ENCODE measurements at regions not wholly inside any gene's neighbourhood (a gene's known extent, or its start where the extent isn't known, plus 50 kb on each side); places are given as distances from the start of the nearest gene placed in this dataset.
"Not testable (repeated sequence)": the region's sequence is repeated elsewhere in the genome, so short reads cannot be mapped to it uniquely, and the experiment has no call there.

GRCh38 chr11:38116616-38117015 is 1518.6 kb upstream of the RAG2 start:
- DNase-seq, result not testable (repeated sequence)

- DNase-seq, result not testable (repeated sequence)
Observed at GRCh38 chr11:38115381-38115780, 1517.3 kb upstream of the RAG2 start.

GRCh38 chr11:38100836-38101462 is 1502.9 kb upstream of the RAG2 start:
- no peak for DNase-seq

- no peak for DNase-seq
Observed at GRCh38 chr11:38095268-38095667, 1497.2 kb upstream of the RAG2 start.

- DNase-seq, result peak; percentile 55
Observed at GRCh38 chr11:38089726-38090125, 1491.7 kb upstream of the RAG2 start.

DNA sequence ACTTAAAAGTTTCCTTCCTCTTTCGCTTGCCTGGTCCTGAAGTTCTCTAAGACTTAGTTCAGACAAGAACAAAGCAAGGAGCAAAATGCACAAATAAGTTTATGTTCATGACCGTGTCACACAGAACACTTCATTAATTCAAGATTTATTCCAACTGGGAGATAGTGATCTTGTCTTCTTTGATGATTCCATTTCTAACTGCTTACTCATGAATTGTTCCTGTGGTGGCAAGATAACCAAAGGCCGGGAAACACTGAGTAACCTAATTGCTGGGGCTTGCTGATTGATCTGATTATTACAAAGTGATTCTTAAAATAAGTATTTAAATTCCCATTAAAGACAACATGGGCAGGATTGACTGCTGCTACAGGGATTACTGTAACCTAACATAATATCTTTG is 1462.9 kb upstream of the RAG2 start:
- no peak for DNase-seq

GRCh38 chr11:38060136-38060535 is 1462.1 kb upstream of the RAG2 start:
- DNase-seq, result no peak

- DNase-seq, result no peak
Observed at GRCh38 chr11:38046571-38047135, 1448.6 kb upstream of the RAG2 start.

- DNase-seq, result no peak
Observed at GRCh38 chr11:38043060-38043459, 1445.0 kb upstream of the RAG2 start.

- no peak for DNase-seq
Observed at GRCh38 chr11:38038777-38039176, 1440.7 kb upstream of the RAG2 start.

GRCh38 chr11:38019072-38019775 is 1421.2 kb upstream of the RAG2 start:
- peak; percentile 9 for DNase-seq

GRCh38 chr11:38014405-38014804 is 1416.4 kb upstream of the RAG2 start:
- DNase-seq, result no peak

DNA sequence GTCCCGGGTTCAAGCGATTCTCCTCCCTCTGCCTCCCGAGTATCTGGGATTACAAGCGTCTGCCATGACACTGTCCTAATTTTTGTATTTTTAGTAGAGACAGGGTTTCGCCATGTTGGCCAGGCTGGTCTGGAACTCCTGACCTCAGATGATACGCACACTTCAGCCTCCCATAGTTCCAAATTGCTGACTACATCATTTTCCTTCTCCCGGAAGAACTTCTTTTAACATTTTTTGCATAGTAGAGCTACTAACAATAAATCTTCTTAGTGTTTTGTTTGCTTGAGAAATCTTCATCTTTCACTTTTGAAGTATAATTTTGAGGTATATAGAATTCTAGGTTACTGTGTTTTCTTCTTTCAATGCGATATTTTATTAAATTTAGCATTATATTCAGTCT is 1415.1 kb upstream of the RAG2 start:
- DNase-seq, result no peak

GRCh38 chr11:38011496-38011895 is 1413.5 kb upstream of the RAG2 start:
- no peak for DNase-seq

- no peak for DNase-seq
Observed at GRCh38 chr11:38009932-38010331, 1411.9 kb upstream of the RAG2 start.

- no peak for DNase-seq
Observed at GRCh38 chr11:38006466-38006865, 1408.4 kb upstream of the RAG2 start.

- no peak for DNase-seq
Observed at GRCh38 chr11:38005597-38005996, 1407.6 kb upstream of the RAG2 start.

DNA sequence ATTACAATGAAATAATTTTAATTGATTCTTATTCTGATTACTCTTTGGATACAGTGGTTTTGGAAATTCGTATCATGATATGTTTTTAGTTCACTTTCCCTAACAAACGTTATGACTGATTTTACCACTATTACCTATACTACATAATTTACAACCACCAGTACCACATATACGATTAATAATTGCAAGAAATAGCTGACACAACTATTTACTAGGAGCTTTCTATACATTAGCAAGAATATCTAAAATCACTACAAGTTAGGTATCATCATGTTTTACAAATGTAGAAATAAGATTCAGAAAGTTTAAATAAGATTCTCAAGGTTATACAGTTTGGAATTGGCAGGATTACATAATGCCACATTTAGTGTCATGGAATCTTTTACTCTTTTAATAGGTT is 1401.1 kb upstream of the RAG2 start:
- no peak for DNase-seq

GRCh38 chr11:37995886-37996285 is 1397.8 kb upstream of the RAG2 start:
- no peak for DNase-seq

DNA sequence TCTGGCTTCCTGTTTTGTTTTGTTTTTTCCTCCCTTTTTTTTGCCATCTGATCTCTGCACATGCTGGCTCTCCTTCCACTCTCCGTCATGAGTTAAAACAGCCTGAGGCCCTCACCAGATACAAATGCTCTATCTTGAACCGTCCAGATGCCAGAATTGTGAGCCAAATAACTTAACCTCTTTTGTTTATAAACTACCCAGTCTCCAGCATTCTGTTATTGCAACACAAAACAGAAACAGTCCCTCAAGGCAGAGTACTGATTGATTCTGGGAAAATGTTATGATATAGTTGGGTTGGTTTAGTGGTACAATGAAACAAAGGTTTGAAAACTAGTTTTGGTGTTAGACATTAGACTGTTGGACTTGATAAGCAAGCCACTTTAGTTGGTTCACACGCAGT is 1390.0 kb upstream of the RAG2 start:
- no peak for DNase-seq

DNA sequence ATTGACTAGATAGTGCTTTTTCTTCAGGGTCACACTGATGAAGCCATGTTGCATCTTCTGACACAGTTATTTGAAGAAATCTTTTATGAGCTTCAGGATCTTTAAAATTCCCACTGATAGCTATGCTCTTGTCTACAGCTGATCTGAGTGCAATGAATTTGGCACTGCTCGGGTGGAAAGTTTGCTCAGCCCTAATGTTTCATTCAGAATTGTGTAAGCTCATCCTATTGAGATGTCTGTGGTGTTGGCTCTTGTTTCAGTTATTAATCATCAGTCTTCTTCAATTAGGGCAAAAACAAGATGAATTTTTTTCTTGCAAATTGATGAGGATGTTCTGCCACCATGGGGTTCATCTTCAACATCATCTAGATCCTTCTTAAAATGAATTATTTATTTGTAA is 1387.0 kb upstream of the RAG2 start:
- no peak for DNase-seq

- DNase-seq, result no peak
Observed at GRCh38 chr11:37978647-37979046, 1380.6 kb upstream of the RAG2 start.

GRCh38 chr11:37973941-37974340 is 1375.9 kb upstream of the RAG2 start:
- DNase-seq, result no peak

DNA sequence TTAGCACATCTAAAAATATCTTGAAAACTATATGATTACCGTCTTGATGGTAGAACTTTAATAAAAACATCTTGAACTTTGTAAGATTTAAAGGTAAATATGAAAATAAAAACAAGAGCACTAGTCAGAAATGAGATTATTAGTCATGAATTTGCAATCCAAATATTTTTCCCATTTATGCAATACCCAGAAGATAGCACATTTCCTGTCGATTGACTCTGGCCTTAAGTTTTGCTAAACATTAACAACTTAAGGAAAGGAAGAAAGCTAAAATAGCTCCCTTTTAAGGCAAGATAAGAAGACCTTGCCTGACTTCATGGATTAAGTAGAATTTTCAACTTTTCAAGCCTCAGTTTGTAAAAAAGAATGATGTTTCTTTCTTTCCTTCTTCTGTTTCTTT is 1374.7 kb upstream of the RAG2 start:
- no peak for DNase-seq

DNA sequence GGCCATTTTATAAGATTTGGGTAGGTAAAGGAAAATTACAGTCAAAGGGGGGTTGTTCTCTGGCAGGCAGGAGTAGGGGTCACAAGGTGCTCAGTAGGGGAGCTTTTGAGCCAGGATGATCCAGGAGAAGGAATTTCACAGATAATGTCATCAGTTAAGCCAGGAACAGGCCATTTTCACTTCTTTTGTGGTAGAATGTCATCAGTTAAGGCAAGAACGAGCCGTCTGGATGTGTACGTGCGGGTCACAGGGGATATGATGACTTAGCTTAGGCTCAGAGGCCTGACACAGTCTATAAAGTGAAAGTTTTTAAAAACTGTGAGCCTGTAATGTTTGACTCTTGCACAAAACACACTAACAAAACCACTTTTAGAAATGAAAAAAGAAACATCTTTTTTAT is 1371.3 kb upstream of the RAG2 start:
- DNase-seq, result not testable (repeated sequence)

Measured in NCI-H82 (cell line).